ES-I3 (cell line): ENCODE measurements at regions not wholly inside any gene's neighbourhood (a gene's known extent, or its start where the extent isn't known, plus 50 kb on each side); places are given as distances from the start of the nearest gene placed in this dataset.

ENCODE experiments used
- H3K36me3 ChIP-seq: 2 replicates; pipeline ENCODE4 v1.6.1; 2013; ENCODE audit warnings: mild to moderate bottlenecking, low read length, control low read depth, moderate library complexity; ENCODE audit not compliant: insufficient read depth
- H3K4me1 ChIP-seq: 2 replicates; pipeline ENCODE4 v1.6.1; 2013; ENCODE audit warnings: mild to moderate bottlenecking, control low read depth, low read length; ENCODE audit not compliant: insufficient read depth
- H3K9ac ChIP-seq: 2 replicates; pipeline ENCODE4 v1.6.1; 2013; ENCODE audit warnings: low read depth, mild to moderate bottlenecking, low read length, moderate library complexity
- H3K9me3 ChIP-seq: 2 replicates; pipeline ENCODE4 v1.6.1; 2013; ENCODE audit warnings: mild to moderate bottlenecking, low read length, moderate library complexity; ENCODE audit not compliant: control insufficient read depth, insufficient read depth

GRCh38 chr9:15113288-15113687, 193.7 kb downstream of the TTC39B start:
- no peaks in the 10 kb centered on the region for H3K9me3 ChIP-seq
- no peaks in the 10 kb centered on the region for H3K36me3 ChIP-seq
- H3K4me1 ChIP-seq = peaks cover 7% of the 10 kb centered on the region; the same call in 1 of the 2 replicates
- no peak overlapping the region for H3K9ac ChIP-seq

- no peaks in the 10 kb centered on the region for H3K9me3 ChIP-seq
- peaks cover 7% of the 10 kb centered on the region; the same call in 1 of the 2 replicates for H3K4me1 ChIP-seq
- no peak overlapping the region for H3K9ac ChIP-seq
- H3K36me3 ChIP-seq = no peaks in the 10 kb centered on the region
Measured at GRCh38 chr9:15111071-15111470, 195.9 kb downstream of the TTC39B start.

- Histone ChIP-seq H3K36me3 (no peaks in the 10 kb centered on the region), H3K4me1 (no peaks in the 10 kb centered on the region), H3K9me3 (no peaks in the 10 kb centered on the region), H3K9ac (no peak overlapping the region)
Measured at GRCh38 chr9:15104826-15105420, 194.7 kb upstream of the FREM1 start.

- no peaks in the 10 kb centered on the region for H3K36me3 ChIP-seq
- no peak overlapping the region for H3K9ac ChIP-seq
- H3K4me1 ChIP-seq = no peaks in the 10 kb centered on the region
- no peaks in the 10 kb centered on the region for H3K9me3 ChIP-seq
Measured at GRCh38 chr9:15103290-15103689, 193.1 kb upstream of the FREM1 start.

- Histone ChIP-seq H3K4me1 (no peaks in the 10 kb centered on the region), H3K9me3 (no peaks in the 10 kb centered on the region), H3K36me3 (no peaks in the 10 kb centered on the region), H3K9ac (no peak overlapping the region)
Measured at GRCh38 chr9:15101095-15101494, 190.9 kb upstream of the FREM1 start.

GRCh38 chr9:15100571-15100970, 190.3 kb upstream of the FREM1 start:
- H3K4me1 ChIP-seq = no peaks in the 10 kb centered on the region
- no peaks in the 10 kb centered on the region for H3K36me3 ChIP-seq
- H3K9me3 ChIP-seq = no peaks in the 10 kb centered on the region
- H3K9ac ChIP-seq = no peak overlapping the region

GRCh38 chr9:15096972-15097371, 186.7 kb upstream of the FREM1 start:
- Histone ChIP-seq H3K9me3 (no peaks in the 10 kb centered on the region; the same call in 1 of the 2 replicates), H3K4me1 (no peaks in the 10 kb centered on the region), H3K36me3 (no peaks in the 10 kb centered on the region), H3K9ac (no peak overlapping the region)

- no peaks in the 10 kb centered on the region for H3K4me1 ChIP-seq
- H3K9me3 ChIP-seq = no peaks in the 10 kb centered on the region
- H3K9ac ChIP-seq = no peak overlapping the region
- H3K36me3 ChIP-seq = no peaks in the 10 kb centered on the region
Measured at GRCh38 chr9:15086778-15087324, 176.6 kb upstream of the FREM1 start.

- no peaks in the 10 kb centered on the region for H3K9me3 ChIP-seq
- no peaks in the 10 kb centered on the region for H3K4me1 ChIP-seq
- no peak overlapping the region for H3K9ac ChIP-seq
- no peaks in the 10 kb centered on the region for H3K36me3 ChIP-seq
Measured at GRCh38 chr9:15086156-15086763, 176.0 kb upstream of the FREM1 start.

GRCh38 chr9:15081021-15081753, 171.0 kb upstream of the FREM1 start:
- Histone ChIP-seq H3K9ac (no peak overlapping the region), H3K9me3 (no peaks in the 10 kb centered on the region), H3K36me3 (no peaks in the 10 kb centered on the region), H3K4me1 (no peaks in the 10 kb centered on the region; the same call in 1 of the 2 replicates)

GRCh38 chr9:15080401-15080800, 170.2 kb upstream of the FREM1 start:
- H3K9ac ChIP-seq = no peak overlapping the region
- no peaks in the 10 kb centered on the region; the same call in 1 of the 2 replicates for H3K4me1 ChIP-seq
- H3K36me3 ChIP-seq = no peaks in the 10 kb centered on the region
- peaks cover under 1% of the 10 kb centered on the region; the same call in 1 of the 2 replicates for H3K9me3 ChIP-seq

- no peak overlapping the region for H3K9ac ChIP-seq
- H3K36me3 ChIP-seq = no peaks in the 10 kb centered on the region
- no peaks in the 10 kb centered on the region; the same call in 1 of the 2 replicates for H3K4me1 ChIP-seq
- H3K9me3 ChIP-seq = peaks cover 2% of the 10 kb centered on the region; the same call in 1 of the 2 replicates
Measured at GRCh38 chr9:15079989-15080388, 169.8 kb upstream of the FREM1 start.

- Histone ChIP-seq H3K36me3 (no peaks in the 10 kb centered on the region), H3K4me1 (no peaks in the 10 kb centered on the region; the same call in 1 of the 2 replicates), H3K9ac (no peak overlapping the region), H3K9me3 (peaks cover 2% of the 10 kb centered on the region; the same call in 1 of the 2 replicates)
Measured at GRCh38 chr9:15077946-15078729, 167.9 kb upstream of the FREM1 start.

- H3K9me3 ChIP-seq = peaks cover 2% of the 10 kb centered on the region; the same call in 1 of the 2 replicates
- no peaks in the 10 kb centered on the region for H3K36me3 ChIP-seq
- no peaks in the 10 kb centered on the region for H3K4me1 ChIP-seq
- no peak overlapping the region for H3K9ac ChIP-seq
Measured at GRCh38 chr9:15073620-15074019, 163.4 kb upstream of the FREM1 start.
